ENCODE measurements at regions not wholly inside any gene's neighbourhood (a gene's known extent, or its start where the extent isn't known, plus 50 kb on each side); places are given as distances from the start of the nearest gene placed in this dataset.

DNA sequence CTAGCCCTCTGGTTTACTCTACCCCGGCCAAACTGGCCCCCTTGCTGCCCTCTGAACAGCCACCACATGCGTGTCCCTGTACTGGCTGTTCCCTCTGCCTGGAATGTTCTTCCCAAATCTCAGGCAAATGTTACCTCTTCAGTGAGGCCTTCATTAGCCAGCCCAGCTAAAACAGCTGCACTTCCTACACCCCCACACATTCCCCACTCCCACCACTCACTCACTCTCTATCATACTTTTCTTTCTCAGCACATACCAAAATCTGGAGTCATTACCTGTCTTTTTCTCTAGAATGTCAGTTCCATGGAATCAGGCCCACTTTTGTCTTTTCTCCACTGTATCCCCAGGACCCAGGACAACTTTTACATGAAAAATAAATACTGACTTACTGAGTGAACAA lies 401.2 kb upstream of the SULF2 start:
- DNase-seq (ENCODE audit: extremely low spot score): no peak
- TF ChIP-seq SUZ12 (IDR thresholded peaks at IDR 0.05): no peak
- no peak for TF ChIP-seq CTBP1 (IDR thresholded peaks at IDR 0.05; ENCODE audit: borderline replicate concordance)
- no peak for TF ChIP-seq HDGF (IDR thresholded peaks at IDR 0.05; ENCODE audit: borderline replicate concordance)
- TF ChIP-seq FOXM1 (IDR thresholded peaks at IDR 0.05; ENCODE audit: borderline replicate concordance): no peak
- no peak for TF ChIP-seq FOXK2 (IDR thresholded peaks at IDR 0.05)
- POLR2A ChIA-PET: no interaction called here
- CTCF ChIA-PET: interaction anchor here (0.6 kb wide), 2 partner anchors 34 to 677 kb away, joined by 3 read pairs; no protein-coding TSS in a partner anchor

DNA sequence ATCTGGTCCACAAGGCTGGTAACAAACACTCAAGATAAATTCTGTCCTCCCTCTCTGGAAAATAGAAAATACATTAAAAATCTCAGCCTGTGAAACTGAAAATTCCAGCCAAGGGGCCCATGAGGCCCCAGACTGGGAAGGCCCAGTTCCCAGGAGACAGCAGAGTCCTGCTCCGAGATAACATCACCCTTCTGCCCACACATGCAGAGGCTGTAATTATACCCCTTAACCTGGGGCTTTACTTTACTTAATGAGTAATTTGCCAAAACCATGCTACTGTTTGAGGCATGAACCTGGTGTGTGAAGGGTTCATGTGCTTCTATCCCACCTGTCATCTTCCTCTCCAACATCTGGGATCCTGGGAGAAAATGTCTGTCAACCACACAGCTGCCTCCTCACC lies 398.9 kb upstream of the SULF2 start:
- no peak for DNase-seq (ENCODE audit: extremely low spot score)
- ChIA-PET POLR2A (no interaction called here), CTCF (no interaction called here)
- TF ChIP-seq TARDBP (IDR thresholded peaks at IDR 0.05) (no peak), FOXM1 (IDR thresholded peaks at IDR 0.05; ENCODE audit: borderline replicate concordance) (no peak), ELF4 (IDR thresholded peaks at IDR 0.05) (no peak), L3MBTL2 (conservative IDR thresholded peaks at IDR 0.05) (no peak), CTBP1 (IDR thresholded peaks at IDR 0.05; ENCODE audit: borderline replicate concordance) (no peak), HDGF (IDR thresholded peaks at IDR 0.05; ENCODE audit: borderline replicate concordance) (no peak), SP1 (IDR thresholded peaks at IDR 0.05) (no peak), ZNF384 (IDR thresholded peaks at IDR 0.05) (no peak), ARNT (IDR thresholded peaks at IDR 0.05) (no peak), NFRKB (IDR thresholded peaks at IDR 0.05) (no peak), FOXA1 (IDR thresholded peaks at IDR 0.05) (no peak)

DNA sequence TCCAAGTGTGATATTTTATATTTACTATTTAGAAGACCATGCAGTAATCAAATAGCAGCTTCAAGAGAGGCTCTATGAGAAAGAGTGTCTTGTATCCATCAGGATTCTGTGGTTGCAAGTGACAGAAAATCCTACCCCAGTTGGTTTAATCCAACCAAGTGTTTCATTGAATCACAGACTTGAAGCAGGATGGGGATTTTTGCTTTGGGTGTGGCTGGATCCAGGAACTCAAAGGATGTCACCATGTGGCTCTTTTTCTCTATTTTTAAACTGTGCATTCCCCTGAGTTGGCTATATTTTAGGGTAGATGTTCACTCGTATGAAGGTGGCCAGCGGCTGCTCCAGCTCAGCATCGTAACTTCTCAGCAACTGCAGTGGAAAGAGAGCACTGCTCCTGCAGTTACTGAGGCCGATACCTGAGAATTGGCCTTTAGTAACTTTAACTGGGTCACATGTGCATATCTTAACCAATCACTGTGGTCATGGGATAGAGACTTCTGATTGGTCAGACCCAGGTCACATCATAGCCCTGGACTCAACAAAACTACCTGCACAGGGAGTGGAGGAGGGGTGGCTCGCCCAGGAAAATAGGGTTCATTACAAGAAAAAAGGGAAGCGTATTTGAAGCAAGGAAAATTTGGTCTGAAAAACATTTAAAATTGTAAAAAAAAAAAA lies 396.1 kb upstream of the SULF2 start:
- no peak for TF ChIP-seq TARDBP (IDR thresholded peaks at IDR 0.05)
- TF ChIP-seq SUZ12 (IDR thresholded peaks at IDR 0.05): no peak
- no peak for TF ChIP-seq ARNT (IDR thresholded peaks at IDR 0.05)
- no peak for TF ChIP-seq ZNF384 (IDR thresholded peaks at IDR 0.05)
- no peak for TF ChIP-seq ELF4 (IDR thresholded peaks at IDR 0.05)
- no peak for TF ChIP-seq FOXM1 (IDR thresholded peaks at IDR 0.05; ENCODE audit: borderline replicate concordance)
- no peak for TF ChIP-seq LEF1 (IDR thresholded peaks at IDR 0.05; ENCODE audit: borderline replicate concordance)
- no peak for TF ChIP-seq BHLHE40 (IDR thresholded peaks at IDR 0.05; ENCODE audit: borderline replicate concordance)
- TF ChIP-seq L3MBTL2 (conservative IDR thresholded peaks at IDR 0.05): no peak
- no peak for TF ChIP-seq CTBP1 (IDR thresholded peaks at IDR 0.05; ENCODE audit: borderline replicate concordance)
- no peak for TF ChIP-seq SP1 (IDR thresholded peaks at IDR 0.05)
- TF ChIP-seq FOXA1 (IDR thresholded peaks at IDR 0.05): no peak
- TF ChIP-seq, protein P1, sequence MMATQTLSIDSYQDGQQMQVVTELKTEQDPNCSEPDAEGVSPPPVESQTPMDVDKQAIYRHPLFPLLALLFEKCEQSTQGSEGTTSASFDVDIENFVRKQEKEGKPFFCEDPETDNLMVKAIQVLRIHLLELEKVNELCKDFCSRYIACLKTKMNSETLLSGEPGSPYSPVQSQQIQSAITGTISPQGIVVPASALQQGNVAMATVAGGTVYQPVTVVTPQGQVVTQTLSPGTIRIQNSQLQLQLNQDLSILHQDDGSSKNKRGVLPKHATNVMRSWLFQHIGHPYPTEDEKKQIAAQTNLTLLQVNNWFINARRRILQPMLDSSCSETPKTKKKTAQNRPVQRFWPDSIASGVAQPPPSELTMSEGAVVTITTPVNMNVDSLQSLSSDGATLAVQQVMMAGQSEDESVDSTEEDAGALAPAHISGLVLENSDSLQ (IDR thresholded peaks at IDR 0.05): no peak
- no peak for TF ChIP-seq NFRKB (IDR thresholded peaks at IDR 0.05)
- ChIA-PET CTCF (interaction anchor here (1.1 kb wide), 1 partner anchor 394 kb away, joined by 3 read pairs; no protein-coding TSS in a partner anchor), POLR2A (no interaction called here)
- DNase-seq (ENCODE audit: extremely low spot score): peak; percentile 18

DNA sequence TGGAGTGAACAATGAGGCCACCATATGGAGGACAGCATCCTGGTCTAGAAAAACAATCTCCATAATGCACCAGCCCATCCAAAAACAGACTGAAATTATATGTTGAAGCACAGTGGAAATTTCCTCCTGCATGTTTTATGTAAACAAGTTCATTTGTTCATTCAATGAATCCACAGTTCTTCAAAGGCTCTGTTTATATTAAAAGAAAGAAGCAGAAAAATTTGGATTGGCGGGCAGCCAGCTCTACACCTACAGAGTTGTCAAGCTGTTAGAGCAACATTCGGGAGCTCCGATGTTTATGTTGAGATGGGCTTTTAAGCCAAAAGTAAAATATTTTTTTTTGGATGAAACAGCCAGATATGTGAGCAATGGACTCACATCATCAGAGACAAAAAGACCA lies 395.3 kb upstream of the SULF2 start:
- ChIA-PET CTCF (interaction anchor here (1.1 kb wide), 1 partner anchor 393 kb away, joined by 3 read pairs; no protein-coding TSS in a partner anchor), POLR2A (no interaction called here)
- no peak for DNase-seq (ENCODE audit: extremely low spot score)
- TF ChIP-seq LEF1 (IDR thresholded peaks at IDR 0.05; ENCODE audit: borderline replicate concordance) (no peak), BHLHE40 (IDR thresholded peaks at IDR 0.05; ENCODE audit: borderline replicate concordance) (no peak), FOXK2 (IDR thresholded peaks at IDR 0.05) (no peak), FOXM1 (IDR thresholded peaks at IDR 0.05; ENCODE audit: borderline replicate concordance) (no peak), ZNF384 (IDR thresholded peaks at IDR 0.05) (no peak), NFRKB (IDR thresholded peaks at IDR 0.05) (no peak), FOXA1 (IDR thresholded peaks at IDR 0.05) (no peak), ARNT (IDR thresholded peaks at IDR 0.05) (no peak), L3MBTL2 (conservative IDR thresholded peaks at IDR 0.05) (no peak), TARDBP (IDR thresholded peaks at IDR 0.05) (no peak), SUZ12 (IDR thresholded peaks at IDR 0.05) (no peak), CTBP1 (IDR thresholded peaks at IDR 0.05; ENCODE audit: borderline replicate concordance) (no peak), SP1 (IDR thresholded peaks at IDR 0.05) (no peak), HDGF (IDR thresholded peaks at IDR 0.05; ENCODE audit: borderline replicate concordance) (no peak), ELF4 (IDR thresholded peaks at IDR 0.05) (no peak)
- TF ChIP-seq, protein P1 (IDR thresholded peaks at IDR 0.05): no peak

DNA sequence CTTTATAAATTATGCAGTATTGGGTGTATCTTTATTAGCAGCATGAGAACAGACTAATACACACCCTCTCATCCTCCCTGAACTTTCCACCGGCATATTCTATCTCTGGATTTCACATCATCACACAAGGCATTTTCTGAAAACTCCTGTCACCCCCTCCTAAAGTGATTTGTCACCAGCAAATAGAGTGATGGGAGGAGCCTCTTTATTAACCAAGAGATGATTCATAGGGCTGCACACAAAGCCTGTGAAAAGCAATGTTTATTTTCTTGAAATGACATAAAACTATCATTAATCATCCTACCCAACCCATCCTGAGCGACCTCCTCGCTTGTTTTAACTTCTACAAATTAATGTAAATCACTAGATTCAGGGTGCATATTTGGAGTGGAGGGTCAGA lies 394.7 kb upstream of the SULF2 start:
- no peak for DNase-seq (ENCODE audit: extremely low spot score)
- TF ChIP-seq, protein P1 (IDR thresholded peaks at IDR 0.05): peak; percentile 87
- TF ChIP-seq TARDBP (IDR thresholded peaks at IDR 0.05): no peak
- TF ChIP-seq BHLHE40 (IDR thresholded peaks at IDR 0.05; ENCODE audit: borderline replicate concordance): no peak
- POLR2A ChIA-PET: no interaction called here
- CTCF ChIA-PET: no interaction called here

DNA sequence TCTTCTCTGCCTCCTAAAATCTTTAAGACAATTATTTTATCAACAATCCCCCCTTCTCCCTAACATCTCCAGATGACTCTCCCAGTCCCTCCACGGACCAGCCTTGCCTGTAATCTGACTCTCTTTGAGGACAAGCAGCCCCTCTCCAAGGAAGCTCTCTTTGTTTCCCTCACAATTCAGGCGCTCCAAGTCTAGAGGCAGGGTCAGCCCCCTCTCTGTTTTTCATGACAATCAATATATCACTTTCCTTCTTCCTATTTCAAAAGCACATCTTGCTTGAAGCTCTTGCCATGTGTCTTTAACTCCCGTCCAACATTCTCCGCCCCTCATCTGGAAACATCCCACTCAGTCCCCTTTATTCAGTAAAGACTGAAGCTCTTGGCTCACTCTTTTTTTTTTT lies 393.4 kb upstream of the SULF2 start:
- POLR2A ChIA-PET: no interaction called here
- CTCF ChIA-PET: no interaction called here
- no peak for DNase-seq (ENCODE audit: extremely low spot score)
- TF ChIP-seq FOXK2 (IDR thresholded peaks at IDR 0.05) (no peak), ZNF384 (IDR thresholded peaks at IDR 0.05) (no peak), FOXA1 (IDR thresholded peaks at IDR 0.05) (no peak), ELF4 (IDR thresholded peaks at IDR 0.05) (no peak), ARNT (IDR thresholded peaks at IDR 0.05) (no peak), FOXM1 (IDR thresholded peaks at IDR 0.05; ENCODE audit: borderline replicate concordance) (no peak), HDGF (IDR thresholded peaks at IDR 0.05; ENCODE audit: borderline replicate concordance) (no peak), L3MBTL2 (conservative IDR thresholded peaks at IDR 0.05) (no peak), TARDBP (IDR thresholded peaks at IDR 0.05) (no peak), LEF1 (IDR thresholded peaks at IDR 0.05; ENCODE audit: borderline replicate concordance) (no peak), SP1 (IDR thresholded peaks at IDR 0.05) (no peak), NFRKB (IDR thresholded peaks at IDR 0.05) (no peak), SUZ12 (IDR thresholded peaks at IDR 0.05) (no peak), BHLHE40 (IDR thresholded peaks at IDR 0.05; ENCODE audit: borderline replicate concordance) (no peak), CTBP1 (IDR thresholded peaks at IDR 0.05; ENCODE audit: borderline replicate concordance) (no peak)
- TF ChIP-seq, protein P1 (IDR thresholded peaks at IDR 0.05): no peak

Data from HEK293T (cell line).